ENCODE measurements at regions not wholly inside any gene's neighbourhood (a gene's known extent, or its start where the extent isn't known, plus 50 kb on each side); places are given as distances from the start of the nearest gene placed in this dataset.

DNA sequence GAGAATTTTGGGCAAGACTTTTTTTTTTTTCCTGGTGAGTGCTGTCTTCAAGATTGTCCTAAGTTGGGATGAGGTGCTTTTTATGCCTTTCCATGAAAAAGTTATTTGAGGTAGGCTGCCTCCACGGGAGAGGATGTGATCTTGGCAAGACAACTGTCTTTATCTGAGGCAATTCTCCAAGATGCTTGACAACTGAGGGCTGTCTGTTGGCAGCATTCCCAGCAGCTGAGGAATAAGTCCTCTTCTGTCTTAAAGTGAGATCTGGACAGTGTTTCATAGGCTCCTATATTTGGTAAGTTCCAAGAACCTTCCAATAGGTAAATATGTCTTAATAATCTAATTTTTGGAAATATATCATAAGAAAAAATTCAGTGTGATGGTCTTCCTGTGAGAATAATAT is 662.0 kb downstream of the CDH11 start:
- TF ChIP-seq, protein P1, sequence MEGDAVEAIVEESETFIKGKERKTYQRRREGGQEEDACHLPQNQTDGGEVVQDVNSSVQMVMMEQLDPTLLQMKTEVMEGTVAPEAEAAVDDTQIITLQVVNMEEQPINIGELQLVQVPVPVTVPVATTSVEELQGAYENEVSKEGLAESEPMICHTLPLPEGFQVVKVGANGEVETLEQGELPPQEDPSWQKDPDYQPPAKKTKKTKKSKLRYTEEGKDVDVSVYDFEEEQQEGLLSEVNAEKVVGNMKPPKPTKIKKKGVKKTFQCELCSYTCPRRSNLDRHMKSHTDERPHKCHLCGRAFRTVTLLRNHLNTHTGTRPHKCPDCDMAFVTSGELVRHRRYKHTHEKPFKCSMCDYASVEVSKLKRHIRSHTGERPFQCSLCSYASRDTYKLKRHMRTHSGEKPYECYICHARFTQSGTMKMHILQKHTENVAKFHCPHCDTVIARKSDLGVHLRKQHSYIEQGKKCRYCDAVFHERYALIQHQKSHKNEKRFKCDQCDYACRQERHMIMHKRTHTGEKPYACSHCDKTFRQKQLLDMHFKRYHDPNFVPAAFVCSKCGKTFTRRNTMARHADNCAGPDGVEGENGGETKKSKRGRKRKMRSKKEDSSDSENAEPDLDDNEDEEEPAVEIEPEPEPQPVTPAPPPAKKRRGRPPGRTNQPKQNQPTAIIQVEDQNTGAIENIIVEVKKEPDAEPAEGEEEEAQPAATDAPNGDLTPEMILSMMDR (IDR thresholded peaks at IDR 0.05), result no peak
- no peak for TF ChIP-seq EP300 (IDR thresholded peaks at IDR 0.05)
- TF ChIP-seq POLR2A (IDR thresholded peaks at IDR 0.05), result no peak

Measured in stomach (tissue), 4 donors.